ENCODE measurements at regions not wholly inside any gene's neighbourhood (a gene's known extent, or its start where the extent isn't known, plus 50 kb on each side); places are given as distances from the start of the nearest gene placed in this dataset.
"Not testable (repeated sequence)": the region's sequence is repeated elsewhere in the genome, so short reads cannot be mapped to it uniquely, and the experiment has no call there.

DNA sequence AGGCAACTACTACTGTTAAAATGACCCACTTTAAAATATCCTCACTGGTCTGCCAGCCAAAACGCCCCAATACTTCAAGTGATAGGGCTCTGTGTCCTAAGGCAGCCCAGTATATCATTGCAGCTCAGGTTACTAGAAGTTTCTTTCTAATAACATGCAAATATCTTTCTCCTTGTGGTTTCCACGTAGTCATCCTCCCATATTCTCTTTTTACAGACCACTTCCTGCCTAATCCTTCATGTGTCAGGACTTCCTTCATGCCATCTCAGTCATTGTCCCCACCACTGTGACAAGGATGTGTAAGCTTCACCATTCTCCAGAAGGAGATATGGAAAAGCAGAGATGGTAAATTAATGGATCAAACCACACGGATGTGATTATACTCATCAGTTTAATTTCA lies 813.7 kb downstream of the MAT2B start:
- DNase-seq (no peak), FAIRE-seq (no peak), ATAC-seq (no peak)
- intact Hi-C loops (cut with DNase I): no loop called here
- TF ChIP-seq, protein P1, sequence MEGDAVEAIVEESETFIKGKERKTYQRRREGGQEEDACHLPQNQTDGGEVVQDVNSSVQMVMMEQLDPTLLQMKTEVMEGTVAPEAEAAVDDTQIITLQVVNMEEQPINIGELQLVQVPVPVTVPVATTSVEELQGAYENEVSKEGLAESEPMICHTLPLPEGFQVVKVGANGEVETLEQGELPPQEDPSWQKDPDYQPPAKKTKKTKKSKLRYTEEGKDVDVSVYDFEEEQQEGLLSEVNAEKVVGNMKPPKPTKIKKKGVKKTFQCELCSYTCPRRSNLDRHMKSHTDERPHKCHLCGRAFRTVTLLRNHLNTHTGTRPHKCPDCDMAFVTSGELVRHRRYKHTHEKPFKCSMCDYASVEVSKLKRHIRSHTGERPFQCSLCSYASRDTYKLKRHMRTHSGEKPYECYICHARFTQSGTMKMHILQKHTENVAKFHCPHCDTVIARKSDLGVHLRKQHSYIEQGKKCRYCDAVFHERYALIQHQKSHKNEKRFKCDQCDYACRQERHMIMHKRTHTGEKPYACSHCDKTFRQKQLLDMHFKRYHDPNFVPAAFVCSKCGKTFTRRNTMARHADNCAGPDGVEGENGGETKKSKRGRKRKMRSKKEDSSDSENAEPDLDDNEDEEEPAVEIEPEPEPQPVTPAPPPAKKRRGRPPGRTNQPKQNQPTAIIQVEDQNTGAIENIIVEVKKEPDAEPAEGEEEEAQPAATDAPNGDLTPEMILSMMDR (IDR thresholded peaks at IDR 0.05): no peak
- no peaks in the 10 kb centered on the region for H3K9me3 ChIP-seq
- no peak overlapping the region for H3K27ac ChIP-seq
- H3K4me3 ChIP-seq: no peak overlapping the region
- H3K36me3 ChIP-seq: no peaks in the 10 kb centered on the region
- no peaks in the 10 kb centered on the region for H3K4me1 ChIP-seq
- WGBS, 2 donors: 47 to 70% methylated on average over 3 of the region's 3 CpGs
- H3K27me3 ChIP-seq: peaks cover 0 to 4% (median 0%) of the 10 kb centered on the region in 4 donors

DNA sequence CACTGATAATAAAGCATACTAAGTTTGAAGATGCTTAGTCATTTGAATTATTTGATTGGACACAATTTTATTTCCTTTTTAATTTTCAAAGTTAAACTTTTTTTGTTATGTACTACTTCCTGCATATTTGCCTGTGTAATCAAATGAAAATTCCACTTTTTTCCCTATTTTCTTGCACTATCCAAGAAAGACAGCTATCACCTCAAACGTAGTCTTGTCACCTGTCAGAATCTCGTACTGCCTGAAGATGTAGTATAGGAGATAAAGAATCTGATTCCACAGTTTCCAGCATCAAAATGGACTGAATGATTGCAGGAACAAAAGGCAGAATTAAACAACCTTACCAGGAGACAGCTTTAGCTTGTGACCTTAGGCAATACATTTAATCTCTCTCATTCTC lies 818.8 kb downstream of the MAT2B start:
- no peaks in the 10 kb centered on the region for H3K27me3 ChIP-seq
- no peaks in the 10 kb centered on the region for H3K9me3 ChIP-seq
- FAIRE-seq (no peak), DNase-seq (no peak), ATAC-seq (no peak)
- H3K4me3 ChIP-seq: no peak overlapping the region
- no peaks in the 10 kb centered on the region for H3K4me1 ChIP-seq
- intact Hi-C loops (cut with DNase I): no loop called here
- no peaks in the 10 kb centered on the region for H3K36me3 ChIP-seq
- H3K27ac ChIP-seq: no peak overlapping the region
- TF ChIP-seq, protein P1 (IDR thresholded peaks at IDR 0.05): no peak
- WGBS, 2 donors: 38 to 40% methylated on average over 2 of the region's 2 CpGs

DNA sequence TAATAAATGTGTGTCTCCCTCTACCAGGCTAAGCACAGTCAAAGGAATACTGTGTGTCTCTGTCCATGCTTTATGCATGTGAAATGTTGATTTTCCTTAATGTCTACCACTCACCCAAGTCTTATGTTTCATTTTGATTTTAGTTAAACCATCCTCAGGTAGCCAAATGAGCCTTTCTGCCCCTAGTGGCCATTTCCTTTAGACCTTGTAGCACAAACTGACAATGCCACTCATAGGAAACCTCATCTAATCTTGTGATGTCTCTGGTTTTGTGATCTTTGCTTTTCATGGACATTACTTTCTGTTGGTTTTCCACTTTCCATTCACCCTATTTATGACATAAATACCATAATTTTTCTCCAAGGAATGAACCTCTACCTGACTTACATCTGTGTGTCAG lies 820.8 kb downstream of the MAT2B start:
- TF ChIP-seq, protein P1 (IDR thresholded peaks at IDR 0.05): peak in 1 of 4 donors; percentile 11

DNA sequence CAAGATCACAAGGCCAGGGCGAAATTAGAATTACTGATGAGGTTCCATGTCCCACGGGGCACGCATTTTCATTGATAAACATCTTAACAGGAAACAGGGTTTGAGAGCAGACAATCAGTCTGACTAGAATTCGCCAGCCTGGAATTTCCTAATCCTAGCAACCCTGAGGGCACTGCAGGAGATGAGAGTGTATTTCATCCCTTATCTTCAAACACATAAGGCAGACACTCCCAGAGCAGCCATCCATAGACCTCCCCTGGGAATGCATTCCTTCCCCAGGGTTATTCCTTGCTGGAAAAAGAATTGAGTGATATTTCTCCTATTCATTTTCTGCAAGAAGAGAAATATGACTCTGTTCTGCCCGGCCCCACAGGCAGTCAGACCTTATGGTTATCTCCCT lies 821.7 kb downstream of the MAT2B start:
- H3K27ac ChIP-seq; H3K4me1 ChIP-seq; intact Hi-C loops (cut with DNase I); DNase-seq; H3K27me3 ChIP-seq; ATAC-seq; H3K36me3 ChIP-seq; FAIRE-seq; H3K9me3 ChIP-seq; H3K4me3 ChIP-seq: not testable (repeated sequence)
- 66 to 78% methylated on average over 5 of the region's 5 CpGs for WGBS, 2 donors

More for the DNA sequence above, 820.8 kb downstream of the MAT2B start:
- FAIRE-seq: no peak
- Histone ChIP-seq H3K4me1 (no peaks in the 10 kb centered on the region), H3K9me3 (no peaks in the 10 kb centered on the region), H3K27me3 (no peaks in the 10 kb centered on the region), H3K4me3 (no peak overlapping the region), H3K27ac (no peak overlapping the region), H3K36me3 (no peaks in the 10 kb centered on the region)
- ATAC-seq: no peak
- DNase-seq: no peak
- intact Hi-C loops (cut with DNase I): no loop called here

DNA sequence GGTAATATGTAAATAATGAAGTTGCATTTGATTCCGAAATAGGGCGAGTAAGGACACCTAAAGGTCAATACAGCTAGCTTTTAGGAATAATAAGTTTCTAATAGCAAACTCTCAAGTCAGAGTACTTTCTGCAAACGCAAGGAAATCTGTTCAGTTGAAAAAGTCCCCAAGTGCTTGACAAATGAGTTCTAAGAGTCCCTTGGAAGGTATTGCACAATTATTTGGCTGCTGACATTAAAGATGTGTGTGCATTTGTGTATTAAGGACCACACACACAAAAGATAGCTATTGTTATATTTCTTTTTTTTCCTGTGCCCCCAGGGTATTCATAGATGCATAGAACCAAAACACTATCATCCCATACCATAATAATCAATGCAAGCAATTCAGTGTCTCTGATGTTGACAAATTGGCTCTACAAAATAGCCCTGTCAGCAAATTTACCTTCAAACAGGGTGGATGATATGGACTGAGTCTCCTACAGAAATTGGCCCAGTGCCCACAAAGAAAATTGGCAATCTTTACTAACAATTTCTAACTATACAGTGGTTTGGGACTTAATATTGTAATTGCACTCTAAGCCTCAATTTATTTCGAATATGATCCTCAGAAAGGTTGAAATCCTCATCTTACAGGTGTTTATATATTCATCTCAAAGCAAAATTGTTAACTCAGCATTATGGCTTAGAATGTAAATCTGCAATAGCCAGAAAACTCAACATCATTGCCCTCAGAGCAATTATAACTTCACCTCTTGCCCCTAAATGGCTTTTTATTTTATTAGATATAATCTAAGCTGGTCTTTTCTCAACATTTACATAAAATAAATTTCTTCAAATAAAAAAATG lies 827.2 kb downstream of the MAT2B start:
- H3K9me3 ChIP-seq: no peaks in the 10 kb centered on the region
- H3K4me1 ChIP-seq: no peaks in the 10 kb centered on the region
- FAIRE-seq (no peak), ATAC-seq (no peak), DNase-seq (no peak)
- H3K4me3 ChIP-seq: no peak overlapping the region
- no peaks in the 10 kb centered on the region for H3K27me3 ChIP-seq
- no peak overlapping the region for H3K27ac ChIP-seq
- intact Hi-C loops (cut with DNase I): no loop called here
- TF ChIP-seq, protein P1 (IDR thresholded peaks at IDR 0.05): no peak
- H3K36me3 ChIP-seq: no peaks in the 10 kb centered on the region
- WGBS, 2 donors: 53 to 68% methylated on average over 4 of the region's 4 CpGs

All from pancreas (tissue), 10 donors.